Left renal cortex interstitium (tissue), 4 donors: ENCODE measurements at regions not wholly inside any gene's neighbourhood (a gene's known extent, or its start where the extent isn't known, plus 50 kb on each side); places are given as distances from the start of the nearest gene placed in this dataset.
"Not testable (repeated sequence)": the region's sequence is repeated elsewhere in the genome, so short reads cannot be mapped to it uniquely, and the experiment has no call there.

Experiments
- DNase-seq, 4 donors: peaks; one replicate each; pipeline ENCODE4 v3.0.0-alpha.2; 2013; ENCODE audit warnings: low read depth in 4 of 4, low spot score in 2 of 4, missing footprints in 1 of 4

DNA sequence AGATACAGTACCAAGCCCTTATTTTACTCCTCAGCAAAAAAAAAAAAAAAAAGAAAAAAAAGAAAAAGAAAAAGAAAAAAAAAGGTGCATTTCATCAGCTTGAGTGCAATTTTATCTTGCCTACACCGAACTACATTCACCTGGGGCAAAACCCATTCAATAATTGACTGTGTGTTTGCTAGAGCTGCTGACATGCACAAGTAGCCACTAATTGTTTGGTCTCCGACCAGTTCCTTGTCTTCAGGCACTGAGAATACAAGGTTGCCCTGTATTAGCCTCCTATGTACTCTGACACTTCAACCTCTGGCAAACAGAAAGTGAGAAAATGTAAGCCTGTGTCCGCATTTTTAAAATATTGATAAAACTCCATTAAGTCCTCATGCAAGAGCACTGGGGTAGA lies 1579.4 kb upstream of the LRRTM3 start:
- DNase-seq: no peak

DNA sequence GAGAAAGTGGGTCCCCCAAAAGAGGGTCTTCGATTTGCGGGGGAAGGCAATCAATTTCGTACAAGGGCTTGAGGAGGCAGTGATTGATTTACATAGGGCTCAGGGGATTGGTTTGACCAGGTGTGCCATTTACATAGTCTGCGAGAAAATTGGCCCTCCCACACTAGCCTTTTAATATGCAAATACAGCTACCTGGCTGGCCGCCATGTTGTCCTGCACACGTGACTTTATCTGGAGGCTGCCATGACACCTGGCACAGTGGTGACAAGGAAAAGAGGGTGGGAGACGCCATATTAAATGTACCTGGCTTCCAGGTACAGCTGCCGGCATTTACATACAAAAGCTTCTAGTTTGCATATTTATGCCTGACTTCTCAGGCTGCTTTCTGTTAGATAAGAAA lies 1577.2 kb upstream of the LRRTM3 start:
- DNase-seq: no peak

DNA sequence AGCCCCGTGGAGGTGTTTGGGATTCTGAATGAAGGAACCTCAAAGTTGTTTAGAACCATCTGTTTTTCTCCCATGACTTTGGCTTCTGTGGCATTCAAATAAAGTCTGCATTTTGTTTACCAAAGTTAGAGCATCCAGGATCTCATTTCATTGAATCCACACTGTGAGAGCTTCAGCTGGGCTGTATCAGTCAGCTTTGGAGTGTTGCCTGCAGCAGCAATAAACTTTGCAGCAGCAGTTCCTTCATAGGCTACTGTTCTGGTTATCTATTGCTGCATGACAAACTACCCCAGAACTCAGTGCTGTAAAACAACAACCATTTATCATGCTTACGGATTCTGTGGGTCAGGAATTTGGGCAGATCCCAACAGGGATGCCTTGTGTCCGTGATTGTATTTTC lies 1575.2 kb upstream of the LRRTM3 start:
- DNase-seq: peak in 1 of 4 donors; percentile 47

DNA sequence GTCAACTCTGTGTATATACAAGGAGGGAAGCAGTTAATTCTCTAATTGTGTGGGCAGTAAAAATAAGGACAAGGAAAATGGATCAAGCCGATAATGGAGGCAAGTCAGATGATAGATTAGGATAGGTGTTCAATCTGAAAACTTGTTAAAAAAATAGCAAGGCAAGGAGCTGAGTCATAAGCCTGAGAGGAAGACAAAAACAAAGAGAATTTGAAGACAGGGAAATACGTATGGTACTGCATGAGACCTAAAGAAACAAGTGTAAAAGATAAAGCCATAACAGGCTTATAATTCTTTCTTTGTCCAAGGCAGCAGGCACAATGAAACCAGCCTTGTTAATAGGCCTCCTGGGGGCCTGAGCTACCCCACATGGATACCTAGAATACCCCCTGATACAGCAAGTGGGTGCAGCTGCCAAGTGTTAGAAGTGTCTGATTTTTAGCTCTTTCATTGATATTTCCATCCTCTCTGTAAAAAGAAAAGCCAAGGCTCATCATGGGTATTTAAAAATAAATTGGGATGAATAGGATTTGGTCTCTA lies 1570.6 kb upstream of the LRRTM3 start:
- no peak for DNase-seq

DNA sequence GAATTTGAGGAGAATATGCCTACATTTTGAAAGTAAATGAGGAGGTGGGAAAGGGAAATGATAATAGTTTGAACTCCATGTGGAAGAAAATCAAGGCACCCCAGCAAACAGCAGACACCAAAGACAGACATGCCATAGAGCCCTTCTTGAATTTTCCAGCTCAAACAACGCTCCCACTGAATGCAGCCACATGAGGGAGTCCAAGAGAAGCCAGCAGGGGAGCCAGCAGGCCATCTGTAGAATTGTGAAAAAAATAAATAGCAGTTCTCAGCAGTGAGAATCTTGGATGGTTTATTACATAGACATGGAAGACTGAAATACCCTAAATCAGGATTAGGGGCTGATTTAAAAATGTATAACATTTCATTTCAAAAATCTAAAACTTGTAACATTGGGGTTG lies 1567.3 kb upstream of the LRRTM3 start:
- DNase-seq: no peak

DNA sequence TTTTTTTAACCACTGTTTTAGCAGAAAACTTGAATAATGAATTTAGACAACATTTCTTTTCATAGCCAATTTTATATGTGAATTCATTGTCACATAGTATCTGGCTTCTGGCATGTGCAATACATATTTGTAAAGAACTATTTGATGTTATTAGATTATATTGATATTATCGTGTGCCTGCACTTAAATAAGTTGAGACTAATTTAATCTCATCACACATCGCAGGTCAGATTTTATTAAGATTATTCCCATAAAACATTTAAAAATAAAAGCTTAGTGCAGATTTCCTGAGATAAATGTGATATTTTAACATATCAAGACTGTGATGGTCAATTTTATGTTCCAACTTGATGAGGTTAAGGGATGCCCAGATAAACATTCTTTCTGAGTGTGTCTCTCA lies 1565.3 kb upstream of the LRRTM3 start:
- no peak for DNase-seq

DNA sequence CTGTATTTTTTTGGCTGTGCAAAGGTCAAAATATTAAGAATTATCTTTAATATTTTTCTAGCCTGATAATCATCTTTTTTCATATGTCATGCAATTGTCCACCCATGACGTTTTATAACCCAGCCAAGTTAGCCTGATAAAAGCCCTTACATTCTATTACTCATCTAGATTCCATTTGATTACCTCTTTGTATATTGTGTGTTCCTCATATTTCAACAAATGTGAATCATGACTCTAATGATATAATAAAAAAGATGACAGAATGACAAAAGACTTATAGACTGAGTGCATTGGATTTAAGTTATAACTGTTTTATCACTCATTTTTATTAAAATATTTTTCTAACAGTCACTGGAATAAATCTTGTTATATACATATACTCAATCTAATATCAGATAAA lies 1560.0 kb upstream of the LRRTM3 start:
- DNase-seq: no peak

DNA sequence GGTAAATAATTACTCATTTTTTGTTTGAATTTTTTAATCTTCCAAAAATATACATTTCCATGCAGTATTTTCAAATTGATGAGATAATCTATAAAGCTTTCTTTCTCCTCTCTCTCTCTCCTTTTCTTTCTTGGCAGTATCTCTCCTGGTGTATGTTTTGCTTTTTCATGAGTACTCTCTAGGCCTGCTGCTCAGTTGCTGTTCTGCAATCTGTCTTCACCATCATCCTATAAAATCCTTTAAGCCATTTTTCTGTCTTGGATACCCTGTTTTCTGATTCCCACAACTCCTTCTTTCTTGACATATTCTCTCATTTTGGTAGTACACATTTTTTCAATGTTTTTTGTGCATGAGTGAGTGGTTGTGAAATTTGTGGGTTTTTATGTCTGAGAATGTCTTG lies 1558.1 kb upstream of the LRRTM3 start:
- no peak for DNase-seq

DNA sequence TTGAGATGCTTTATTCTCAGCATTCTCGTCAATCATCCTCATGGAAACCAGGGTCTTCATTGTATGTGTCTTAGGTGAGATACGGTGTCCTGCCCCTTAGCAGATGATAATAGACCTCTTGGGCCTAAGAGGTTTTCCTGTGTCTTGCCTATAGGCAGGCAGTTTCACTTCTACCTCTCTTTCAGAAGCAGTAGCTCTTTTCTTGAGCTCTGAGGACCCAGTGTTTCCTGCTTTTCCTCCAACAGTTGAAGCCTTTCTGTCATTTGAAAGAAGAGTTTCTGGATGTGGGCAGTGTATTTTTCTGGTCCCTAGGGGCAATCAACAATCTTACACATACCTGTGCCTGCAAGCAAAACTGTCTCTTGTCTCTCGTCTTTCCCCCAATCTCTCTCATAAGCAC lies 1550.3 kb upstream of the LRRTM3 start:
- DNase-seq: no peak

DNA sequence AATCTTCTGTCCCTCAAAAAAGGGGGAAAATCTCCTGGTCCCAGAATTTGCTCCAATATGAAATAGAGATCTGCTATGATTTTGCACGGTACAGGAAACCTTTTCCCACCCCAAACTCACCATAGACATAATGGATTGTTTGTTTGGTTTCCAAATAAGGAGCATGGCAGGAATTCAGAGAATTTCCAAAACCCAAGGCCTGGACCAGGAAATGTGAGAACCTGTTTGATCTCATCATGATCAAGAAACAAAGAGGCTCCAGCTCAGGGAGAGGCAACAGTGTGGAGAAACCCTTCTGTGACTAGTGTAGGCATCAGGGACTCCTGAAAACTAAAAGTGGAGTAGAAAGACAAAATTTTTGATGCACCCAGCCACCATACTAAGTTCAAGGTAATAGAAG lies 1548.1 kb upstream of the LRRTM3 start:
- DNase-seq: no peak

DNA sequence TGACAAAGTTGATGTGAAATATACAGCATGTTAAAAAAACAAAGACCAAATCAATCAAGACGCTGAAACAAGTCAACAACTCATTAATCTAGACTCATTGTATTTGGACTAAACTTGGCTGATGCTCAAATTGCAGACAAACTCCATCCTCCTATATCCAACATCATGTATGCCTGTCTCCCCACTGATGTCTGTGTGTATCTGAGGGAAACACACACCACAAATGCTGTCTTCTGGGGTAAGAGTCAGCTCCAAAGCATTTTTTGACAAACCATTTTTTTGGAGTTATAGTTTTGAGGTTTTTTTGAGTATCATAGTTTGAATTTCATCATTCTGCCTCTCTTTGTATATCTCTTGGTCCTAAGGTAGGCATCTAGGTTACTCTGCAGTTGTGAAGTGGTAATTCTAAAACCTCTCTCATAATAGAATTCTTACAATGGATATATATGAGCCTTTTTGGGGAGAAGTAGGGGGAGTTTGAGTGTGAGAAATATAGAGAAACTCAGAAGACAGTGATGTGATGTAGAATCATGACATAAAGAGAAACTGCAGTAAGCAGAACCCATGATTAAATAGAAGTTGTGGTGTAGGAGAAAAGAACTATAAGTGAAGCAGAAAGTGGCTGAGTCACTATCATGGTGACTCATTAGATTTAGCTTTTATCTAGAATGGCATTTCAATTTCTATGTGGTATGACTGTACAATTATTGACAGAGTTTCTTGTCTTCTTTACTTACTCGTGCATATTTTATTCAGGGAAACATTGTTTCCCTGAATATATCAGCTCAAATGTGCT lies 1531.1 kb upstream of the LRRTM3 start:
- DNase-seq: no peak

DNA sequence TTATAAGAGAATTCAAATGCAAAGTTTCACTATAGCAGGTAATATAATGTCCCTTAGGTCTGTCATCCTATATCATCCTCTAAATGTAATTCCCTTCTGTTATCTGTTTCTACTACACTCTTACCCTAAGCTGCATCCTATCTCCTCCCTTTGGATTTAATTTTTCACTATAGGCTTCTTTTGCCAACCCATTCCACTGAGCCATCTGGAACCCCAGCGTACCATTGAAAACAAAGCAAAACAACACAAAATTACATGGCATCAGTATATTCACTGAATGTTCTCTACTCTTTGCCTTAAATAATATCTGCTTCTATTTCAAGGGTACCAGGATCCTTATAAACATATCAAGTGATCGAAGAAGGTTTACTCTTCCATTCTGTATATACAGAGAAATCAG lies 1530.2 kb upstream of the LRRTM3 start:
- no peak for DNase-seq

DNA sequence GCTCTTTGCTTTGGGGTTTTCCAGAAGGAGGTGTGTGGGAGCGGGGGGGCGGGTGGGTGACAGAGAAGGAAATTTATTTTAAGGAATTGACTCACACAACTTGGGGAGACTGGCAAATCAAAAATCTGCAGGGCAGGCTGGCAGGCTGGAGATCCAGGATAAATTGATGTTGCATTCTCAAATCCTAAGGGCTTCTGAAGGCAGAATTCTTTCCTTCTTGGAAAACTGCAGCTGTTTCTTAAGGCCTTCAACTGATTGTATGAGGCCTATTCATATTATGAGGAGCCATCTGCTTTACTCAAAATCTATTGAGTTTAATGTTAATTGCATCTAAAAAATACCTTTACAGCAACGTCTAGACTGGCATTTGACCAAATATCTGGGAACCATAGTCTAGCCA lies 1528.8 kb upstream of the LRRTM3 start:
- no peak for DNase-seq

DNA sequence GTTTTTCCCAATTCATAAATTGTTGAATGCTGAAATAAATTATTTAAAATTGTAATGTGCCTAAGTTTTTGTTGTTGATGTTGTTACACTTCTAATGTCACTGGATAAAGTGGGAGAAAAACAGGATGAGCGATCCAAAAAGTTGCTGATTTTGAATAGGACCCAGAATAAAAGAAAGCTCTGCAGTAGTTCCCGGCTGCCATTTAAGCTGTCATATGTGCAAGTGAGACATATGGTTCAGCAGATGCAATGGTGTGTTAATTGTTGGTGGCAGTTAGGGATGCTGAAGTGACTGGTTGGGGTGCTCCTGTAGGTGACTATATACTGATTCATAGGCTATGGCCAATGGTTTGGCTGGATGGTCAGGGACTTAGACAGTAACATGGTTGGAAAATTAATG lies 1517.4 kb upstream of the LRRTM3 start:
- no peak for DNase-seq

DNA sequence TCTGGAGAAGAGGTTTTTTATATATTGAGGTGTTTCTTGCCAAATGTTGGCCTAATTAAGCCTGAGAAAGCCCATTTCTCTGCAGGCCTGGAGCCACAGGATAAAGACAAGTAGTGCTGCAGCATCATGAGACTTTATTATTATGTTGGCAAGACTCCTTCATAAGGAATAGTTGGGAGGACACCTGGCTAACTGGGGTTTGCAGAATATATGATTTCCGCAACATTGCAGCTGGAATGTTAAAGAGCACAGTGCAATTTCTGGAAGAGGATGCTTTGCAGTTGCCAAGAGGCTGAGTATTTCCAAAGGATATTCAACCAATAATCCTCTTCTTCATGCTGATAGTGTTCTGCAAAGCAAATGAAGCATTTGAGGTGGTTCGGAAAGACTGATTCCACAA lies 1512.8 kb upstream of the LRRTM3 start:
- no peak for DNase-seq

DNA sequence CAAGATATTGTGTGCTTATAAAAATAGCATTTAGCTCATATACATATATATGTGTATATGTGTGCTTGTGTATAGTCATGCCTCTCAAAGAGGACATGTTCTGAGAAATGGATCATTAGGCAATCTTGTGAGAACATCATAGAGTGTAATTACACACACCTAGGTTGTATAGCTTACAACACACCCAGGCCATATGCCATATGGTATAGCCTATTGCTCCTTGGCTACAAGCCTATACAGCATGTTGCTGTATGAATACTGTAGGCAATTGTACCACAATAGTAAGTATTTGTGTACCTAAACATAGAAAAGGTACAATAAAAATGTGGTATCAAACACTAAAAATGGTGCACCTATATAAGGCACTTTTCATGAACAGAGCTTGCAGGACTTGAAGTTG lies 1510.5 kb upstream of the LRRTM3 start:
- no peak for DNase-seq

DNA sequence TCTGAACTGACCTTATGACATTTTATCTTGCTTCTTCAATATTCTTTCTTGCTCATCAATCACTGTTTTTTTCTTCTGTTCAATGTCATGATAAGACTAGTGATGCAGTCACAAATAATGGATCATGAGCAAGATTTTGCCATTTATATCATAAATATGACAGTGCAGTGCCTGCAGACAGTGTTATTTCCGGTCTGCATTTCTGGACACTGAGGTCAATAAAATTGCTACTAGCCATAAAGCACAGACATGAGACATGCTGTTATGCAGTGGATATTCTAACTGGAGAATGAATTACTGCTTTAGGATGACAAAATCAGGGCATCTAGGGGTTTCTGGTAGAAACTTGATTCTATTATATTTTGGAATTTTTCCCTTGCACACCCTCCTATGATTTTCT lies 1509.7 kb upstream of the LRRTM3 start:
- DNase-seq: no peak

DNA sequence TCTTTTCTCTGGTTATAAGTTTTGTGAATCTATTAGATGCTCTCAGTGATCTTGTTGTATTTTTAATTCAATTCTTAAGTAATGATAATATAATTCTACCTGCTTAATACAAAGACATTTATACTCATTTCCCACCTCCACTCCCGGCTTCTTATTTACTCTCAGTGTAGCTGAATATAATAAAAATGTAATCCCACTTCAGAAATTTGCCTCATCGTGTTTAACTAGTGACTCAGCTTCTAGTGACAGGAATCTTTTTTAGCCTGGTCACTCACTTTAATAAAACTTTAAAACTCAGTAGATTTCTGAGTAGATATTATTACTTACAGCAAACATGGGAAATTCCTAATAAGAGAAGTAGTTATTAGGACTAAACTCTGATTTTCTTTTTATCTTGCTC lies 1506.2 kb upstream of the LRRTM3 start:
- no peak for DNase-seq

DNA sequence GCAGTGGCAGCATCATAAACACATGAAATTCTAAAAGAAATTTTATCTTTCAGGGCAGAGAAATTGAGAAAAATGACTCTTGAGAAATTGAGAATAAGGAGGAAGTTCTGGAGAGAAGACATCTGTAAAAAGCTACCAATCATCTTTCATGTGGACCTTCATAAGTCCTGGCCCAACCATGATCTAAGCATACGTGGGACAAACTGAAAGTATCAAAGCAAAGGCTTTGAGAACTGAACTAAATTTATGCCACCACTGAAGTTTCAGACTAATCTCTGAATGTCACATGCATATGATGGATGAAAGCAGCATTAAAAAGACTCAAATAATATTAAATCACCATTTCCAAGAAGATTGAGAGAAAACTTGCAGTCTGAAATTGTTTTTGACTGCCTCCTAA lies 1502.8 kb upstream of the LRRTM3 start:
- no peak for DNase-seq

DNA sequence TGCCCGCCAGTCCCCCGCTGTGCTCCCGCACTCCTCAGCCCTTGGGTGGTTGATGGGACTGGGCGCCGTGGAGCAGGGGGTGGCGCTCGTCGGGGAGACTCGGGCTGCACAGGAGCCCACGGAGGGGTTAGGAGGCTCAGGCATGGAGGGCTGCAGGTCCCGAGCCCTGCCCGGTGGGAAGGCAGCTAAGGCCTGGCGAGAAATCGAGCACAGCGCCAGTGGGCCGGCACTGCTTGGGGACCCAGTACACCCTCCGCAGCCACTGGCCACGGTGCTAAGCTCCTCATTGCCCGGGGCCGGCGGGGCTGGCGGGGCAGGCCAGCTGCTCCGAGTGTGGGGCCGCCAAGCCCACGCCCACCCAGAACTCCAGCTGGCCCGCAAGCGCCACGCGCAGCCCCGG lies 1496.5 kb upstream of the LRRTM3 start:
- not testable (repeated sequence) for DNase-seq

DNA sequence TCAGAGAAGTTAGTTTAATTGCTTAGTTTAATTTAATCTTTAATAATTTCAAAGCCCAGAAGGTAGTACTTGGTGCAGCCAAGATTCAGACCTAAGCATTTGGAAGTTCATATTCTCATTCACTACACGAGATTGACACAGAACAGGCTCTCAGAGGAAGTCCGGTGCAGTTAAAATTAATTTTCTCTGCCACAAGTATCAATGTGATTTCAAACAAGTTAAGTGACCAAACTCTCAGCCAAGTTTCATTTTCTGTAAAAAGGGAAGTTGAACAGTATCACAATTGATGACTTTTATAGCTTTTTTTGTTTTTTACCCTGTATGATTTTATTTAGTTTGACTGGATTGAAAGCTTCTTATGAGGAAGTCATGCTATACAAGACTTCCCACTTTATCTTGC lies 1494.9 kb upstream of the LRRTM3 start:
- no peak for DNase-seq

DNA sequence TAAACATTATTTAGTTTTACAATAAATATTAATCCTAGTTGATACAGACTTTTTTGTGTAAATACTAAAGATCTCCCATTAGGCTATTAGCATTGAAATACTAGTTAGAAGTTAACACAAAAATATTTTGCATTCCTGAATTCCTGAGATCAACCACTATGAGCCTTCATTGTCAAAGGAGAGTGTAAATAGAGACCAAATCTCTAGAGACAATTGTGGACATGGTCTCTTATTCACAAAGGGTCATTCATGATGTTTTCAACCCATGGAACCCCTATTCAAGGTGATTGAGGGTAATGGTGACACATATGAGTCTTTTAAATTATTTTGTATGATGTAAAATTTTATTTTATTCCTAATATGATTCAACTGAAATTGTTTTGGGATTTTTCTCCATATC lies 1454.8 kb upstream of the LRRTM3 start:
- no peak for DNase-seq

DNA sequence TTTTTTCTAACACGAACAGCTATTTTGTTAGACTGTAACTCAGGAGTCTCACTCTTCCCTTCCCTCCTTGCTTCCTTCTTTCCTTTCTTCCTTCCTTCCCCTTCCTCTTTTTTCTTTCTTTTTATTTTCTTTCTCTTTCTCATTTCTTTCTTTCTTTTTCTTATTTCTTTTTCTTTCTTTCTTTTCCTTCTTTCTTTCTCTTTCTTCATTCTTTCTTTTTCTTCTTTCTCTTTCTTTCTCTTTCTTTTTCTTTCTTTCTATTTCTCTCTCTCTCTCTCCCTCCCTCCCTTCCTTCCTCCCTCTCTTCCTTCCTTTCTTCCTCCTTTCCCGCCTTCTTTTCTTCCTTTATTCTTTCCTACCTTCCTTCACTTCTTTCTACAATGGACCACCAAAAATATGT lies 1443.0 kb upstream of the LRRTM3 start:
- DNase-seq: no peak
